Panc1 (cell line): ENCODE measurements at regions not wholly inside any gene's neighbourhood (a gene's known extent, or its start where the extent isn't known, plus 50 kb on each side); places are given as distances from the start of the nearest gene placed in this dataset.

Experiments used
- ATAC-seq: fragments of 200-7000 bp; cut with Tn5 transposase; 2 replicates; pipeline ENCODE4 v1.9.1; 2020; ENCODE audit warnings: mild to moderate bottlenecking, moderate library complexity
- BruUV-seq: library from RNA; stranded (reverse); fragments of 400-500 nt; replicated peaks from 2 replicates; lab custom pipeline; 2021; lab: Mats Ljungman, UMichigan
- CTCF ChIA-PET: fragments of 300-600 bp; sonication (Branson Sonifier 250); formaldehyde crosslinking; loops from one replicate; lab custom pipeline; 2022; ENCODE audit warnings: antibody characterized with exemption; lab: Charles Lee
- POLR2A ChIA-PET: fragments of 300-600 bp; sonication (Branson Sonifier 250); formaldehyde crosslinking; loops from one replicate; lab custom pipeline; 2022; ENCODE audit warnings: antibody characterized with exemption; lab: Charles Lee
- DNase-seq: peaks from one replicate; pipeline ENCODE4 v3.0.0-alpha.2; 2010; ENCODE audit warnings: low read depth, low spot score
- H3K27ac ChIP-seq: 2 replicates; pipeline ENCODE4 v1.5.1; 2011; ENCODE audit warnings: mild to moderate bottlenecking, low read length, inconsistent platforms
- H3K27me3 ChIP-seq: fragments of 200-500 bp; sonication (Bioruptor generic); 2 replicates; pipeline ENCODE4 v1.6.0; 2014; ENCODE audit warnings: low read length, inconsistent platforms; ENCODE audit not compliant: control insufficient read depth, insufficient read depth
- H3K36me3 ChIP-seq: fragments of 200-500 bp; sonication (Bioruptor generic); 2 replicates; pipeline ENCODE4 v1.5.1; 2014; ENCODE audit warnings: inconsistent platforms, mild to moderate bottlenecking, low read length, moderate library complexity; ENCODE audit not compliant: control insufficient read depth, insufficient read depth
- H3K4me1 ChIP-seq: 2 replicates; pipeline ENCODE4 v1.5.1; 2011; ENCODE audit warnings: inconsistent platforms, mild to moderate bottlenecking, low read length, moderate library complexity; ENCODE audit not compliant: control insufficient read depth, insufficient read depth
- H3K4me3 ChIP-seq, 2 experiments: 2 replicates each; pipeline ENCODE4 v1.5.1; 2011 to 2012; ENCODE audit warnings: low read depth in 2 of 2, low read length in 2 of 2, mild to moderate bottlenecking in 2 of 2, inconsistent platforms in 1 of 2, moderate library complexity in 1 of 2
- H3K9me3 ChIP-seq: fragments of 200-500 bp; sonication (Bioruptor generic); 2 replicates; pipeline ENCODE4 v1.5.1; 2014; ENCODE audit warnings: low read depth, mild to moderate bottlenecking, inconsistent platforms, low read length, moderate library complexity; ENCODE audit not compliant: control insufficient read depth, insufficient read depth
- CTCF ChIP-seq: fragments of 450-650 bp; IDR thresholded peaks from 2 replicates; pipeline ENCODE4 v1.5.1; 2017; ENCODE audit warnings: mild to moderate bottlenecking
- POLR2AphosphoS5 ChIP-seq: IDR thresholded peaks from 2 replicates; pipeline ENCODE4 v1.6.1; 2012; ENCODE audit warnings: mild to moderate bottlenecking, low read depth, low read length, moderate library complexity
- REST ChIP-seq, 2 experiments: IDR thresholded peaks; 2 replicates each; pipeline ENCODE4 v1.6.1; 2011 to 2012; ENCODE audit warnings: low read depth in 2 of 2, control low read depth in 1 of 2, low read length in 1 of 2, mild to moderate bottlenecking in 1 of 2, moderate library complexity in 1 of 2; ENCODE audit not compliant: insufficient read depth in 1 of 2
- SIN3A ChIP-seq: IDR thresholded peaks from 2 replicates; pipeline ENCODE4 v1.6.1; 2012; ENCODE audit warnings: low read depth, mild to moderate bottlenecking, low read length, moderate library complexity, borderline replicate concordance; ENCODE audit not compliant: insufficient read depth
- TCF7L2 ChIP-seq: IDR thresholded peaks from 2 replicates; pipeline ENCODE4 v1.6.1; 2011; ENCODE audit warnings: mild to moderate bottlenecking, low read depth, low read length, inconsistent platforms
- in situ Hi-C: cut with HindIII; loops from 2 replicates; pipeline ENCODE4 v1.10.0; 2016; ENCODE audit warnings: low sequenced_read_pairs, low pct_unique_long_range_greater_than_20kb
- intact Hi-C: fragments of 100-400 bp; cut with micrococcal nuclease; formaldehyde crosslinking; loops from one replicate; pipeline ENCODE4 v1.10.0; 2022; ENCODE audit not compliant: unreplicated experiment

DNA sequence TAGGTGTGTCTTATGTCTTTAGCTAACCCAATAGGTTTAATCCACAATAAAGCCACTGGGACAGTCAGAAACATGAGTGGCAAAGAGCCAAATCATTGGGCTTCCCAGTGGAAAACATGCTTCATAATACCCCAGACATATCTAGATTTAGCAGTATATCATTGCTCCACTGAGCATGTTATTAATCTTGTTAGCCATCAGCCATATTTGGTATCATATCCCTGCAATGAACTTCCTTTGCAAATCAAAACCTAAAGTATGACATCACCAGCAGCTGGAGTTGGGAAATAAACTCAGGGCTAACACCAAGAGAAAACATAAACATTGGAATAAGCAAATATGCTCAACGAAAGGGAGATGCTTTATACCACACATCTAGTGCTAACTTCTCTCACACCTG is 280.8 kb upstream of the NOCT start:
- H3K4me3 ChIP-seq, result no peak overlapping the region
- DNase-seq, result no peak
- no peaks in the 10 kb centered on the region for H3K36me3 ChIP-seq
- H3K9me3 ChIP-seq, result no peaks in the 10 kb centered on the region
- in situ Hi-C loops (no loop called here), intact Hi-C loops (no loop called here)
- POLR2A ChIA-PET, result no interaction called here
- H3K4me1 ChIP-seq, result no peaks in the 10 kb centered on the region
- no peak overlapping the region for H3K27ac ChIP-seq
- H3K27me3 ChIP-seq, result no peaks in the 10 kb centered on the region
- CTCF ChIA-PET, result no interaction called here
- BruUV-seq, result no TSS peak
- TF ChIP-seq POLR2AphosphoS5, result no peak
- no peak for TF ChIP-seq TCF7L2
- no peak for TF ChIP-seq SIN3A
- TF ChIP-seq REST (IDR thresholded peaks at IDR 0.05; ENCODE audit: insufficient read depth in 1 of 2, low read depth in 2 of 2, low read length in 1 of 2), result no peak
- TF ChIP-seq CTCF, result no peak
- no peak for ATAC-seq

DNA sequence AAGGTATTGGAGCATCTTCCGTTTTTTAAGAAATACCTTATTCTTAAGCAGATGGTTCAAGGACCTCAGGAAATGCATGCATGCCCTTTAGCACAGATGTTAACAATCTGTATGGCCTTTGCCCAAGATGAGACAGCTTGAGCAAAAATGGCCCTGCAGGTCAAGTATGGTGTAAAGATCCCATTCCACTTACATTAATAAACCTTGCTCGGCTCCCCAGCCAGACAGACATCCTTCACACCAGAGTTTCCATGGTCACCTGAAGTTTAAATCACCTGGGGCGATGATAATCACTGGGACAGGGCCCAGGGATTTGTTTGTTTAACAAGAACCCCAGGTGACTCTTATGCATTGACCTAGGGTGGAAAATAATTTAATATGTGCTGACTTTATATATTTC is 287.0 kb upstream of the NOCT start:
- no peak overlapping the region for H3K4me3 ChIP-seq
- ATAC-seq (no peak), DNase-seq (no peak)
- ChIA-PET POLR2A (no interaction called here), CTCF (no interaction called here)
- BruUV-seq, result no TSS peak
- no peaks in the 10 kb centered on the region for H3K9me3 ChIP-seq
- TF ChIP-seq SIN3A (no peak), POLR2AphosphoS5 (no peak), TCF7L2 (no peak), REST (IDR thresholded peaks at IDR 0.05; ENCODE audit: insufficient read depth in 1 of 2, low read depth in 2 of 2, low read length in 1 of 2) (no peak), CTCF (no peak)
- H3K4me1 ChIP-seq, result no peaks in the 10 kb centered on the region
- H3K27me3 ChIP-seq, result no peaks in the 10 kb centered on the region
- no peak overlapping the region for H3K27ac ChIP-seq
- no peaks in the 10 kb centered on the region for H3K36me3 ChIP-seq
- in situ Hi-C loops (no loop called here), intact Hi-C loops (no loop called here)
